HG03558 (cell line): ENCODE measurements at regions not wholly inside any gene's neighbourhood (a gene's known extent, or its start where the extent isn't known, plus 50 kb on each side); places are given as distances from the start of the nearest gene placed in this dataset.
A peak's percentile ranks its signal among the peaks of the same experiment; 100 is the strongest.

Source experiments
- ATAC-seq: cut with Tn5 transposase; IDR thresholded peaks from one replicate; pipeline ENCODE4 v1.9.1; 2021; ENCODE audit warnings: moderate number of reproducible peaks; ENCODE audit not compliant: unreplicated experiment; ENCODE audit errors: extremely low read depth

- ATAC-seq, result no peak
Observed at GRCh38 chr6:159118924-159119323, 50.3 kb upstream of the FNDC1 start.

GRCh38 chr6:159117563-159117962 lies 51.6 kb upstream of the FNDC1 start:
- ATAC-seq, result no peak

GRCh38 chr6:159117046-159117445 lies 52.2 kb upstream of the FNDC1 start:
- no peak for ATAC-seq

- no peak for ATAC-seq
Observed at GRCh38 chr6:159116343-159116742, 52.9 kb upstream of the FNDC1 start.

GRCh38 chr6:159114569-159114968 lies 54.6 kb upstream of the FNDC1 start:
- no peak for ATAC-seq

- ATAC-seq, result no peak
Observed at GRCh38 chr6:159113223-159113622, 56.0 kb upstream of the FNDC1 start.

- ATAC-seq, result no peak
Observed at GRCh38 chr6:159112714-159113113, 56.5 kb upstream of the FNDC1 start.

GRCh38 chr6:159110748-159111147 lies 58.5 kb upstream of the FNDC1 start:
- no peak for ATAC-seq

GRCh38 chr6:159110013-159110412 lies 59.2 kb upstream of the FNDC1 start:
- ATAC-seq, result no peak

- ATAC-seq, result no peak
Observed at GRCh38 chr6:159109391-159109790, 59.8 kb upstream of the FNDC1 start.

- no peak for ATAC-seq
Observed at GRCh38 chr6:159108426-159108985, 60.7 kb upstream of the FNDC1 start.

GRCh38 chr6:159107451-159108260 lies 61.5 kb upstream of the FNDC1 start:
- ATAC-seq, result no peak

GRCh38 chr6:159106627-159107241 lies 61.9 kb upstream of the TAGAP start:
- peak; percentile 77 for ATAC-seq

- no peak for ATAC-seq
Observed at GRCh38 chr6:159105716-159106115, 60.9 kb upstream of the TAGAP start.

GRCh38 chr6:159104931-159105330 lies 60.1 kb upstream of the TAGAP start:
- ATAC-seq, result no peak

GRCh38 chr6:159104163-159104925 lies 59.6 kb upstream of the TAGAP start:
- no peak for ATAC-seq

- no peak for ATAC-seq
Observed at GRCh38 chr6:159103396-159104162, 58.8 kb upstream of the TAGAP start.

- ATAC-seq, result no peak
Observed at GRCh38 chr6:159102373-159103160, 57.8 kb upstream of the TAGAP start.

GRCh38 chr6:159101656-159102055 lies 56.9 kb upstream of the TAGAP start:
- ATAC-seq, result no peak
